K562 (cell line): ENCODE measurements at regions not wholly inside any gene's neighbourhood (a gene's known extent, or its start where the extent isn't known, plus 50 kb on each side); places are given as distances from the start of the nearest gene placed in this dataset.
A peak's percentile ranks its signal among the peaks of the same experiment; 100 is the strongest.

Experiments
- FOXJ3 ChIP-seq: sonication (generic); formaldehyde crosslinking; IDR thresholded peaks from 2 replicates; pipeline ENCODE4 v1.4.0; 2020; ENCODE audit warnings: mild to moderate bottlenecking, missing genetic modification reagents
- HINFP ChIP-seq: fragments of 450-650 bp; conservative IDR thresholded peaks from 2 replicates; pipeline ENCODE4 v1.6.1; 2016; ENCODE audit warnings: missing genetic modification characterization, low read depth, mild to moderate bottlenecking, control low read depth, missing compliant biosample characterization
- NBN ChIP-seq: fragments of 450-650 bp; IDR thresholded peaks from 2 replicates; pipeline ENCODE4 v1.6.1; 2016; ENCODE audit warnings: low read depth, mild to moderate bottlenecking
- REST ChIP-seq, 2 experiments: fragments of 450-650 bp; formaldehyde crosslinking in 1 of 2; IDR thresholded peaks; 2 replicates each; pipeline versions ENCODE4 v1.4.0 to v1.6.1; 2014 to 2020; ENCODE audit warnings: mild to moderate bottlenecking in 2 of 2, borderline replicate concordance in 1 of 2, low read depth in 1 of 2
- ZNF277 ChIP-seq: fragments of 250-450 bp; sonication (Bioruptor Pico); IDR thresholded peaks from 2 replicates; pipeline ENCODE4 v1.8.0; 2022; ENCODE audit warnings: inconsistent platforms, mild to moderate bottlenecking, moderate library complexity, borderline replicate concordance
- TF ChIP-seq, protein P1 (sequence below): sonication (generic); formaldehyde crosslinking; IDR thresholded peaks from 2 replicates; pipeline ENCODE4 v1.8.0; 2023; ENCODE audit warnings: mild to moderate bottlenecking, missing genetic modification reagents

- TF ChIP-seq, protein P1, sequence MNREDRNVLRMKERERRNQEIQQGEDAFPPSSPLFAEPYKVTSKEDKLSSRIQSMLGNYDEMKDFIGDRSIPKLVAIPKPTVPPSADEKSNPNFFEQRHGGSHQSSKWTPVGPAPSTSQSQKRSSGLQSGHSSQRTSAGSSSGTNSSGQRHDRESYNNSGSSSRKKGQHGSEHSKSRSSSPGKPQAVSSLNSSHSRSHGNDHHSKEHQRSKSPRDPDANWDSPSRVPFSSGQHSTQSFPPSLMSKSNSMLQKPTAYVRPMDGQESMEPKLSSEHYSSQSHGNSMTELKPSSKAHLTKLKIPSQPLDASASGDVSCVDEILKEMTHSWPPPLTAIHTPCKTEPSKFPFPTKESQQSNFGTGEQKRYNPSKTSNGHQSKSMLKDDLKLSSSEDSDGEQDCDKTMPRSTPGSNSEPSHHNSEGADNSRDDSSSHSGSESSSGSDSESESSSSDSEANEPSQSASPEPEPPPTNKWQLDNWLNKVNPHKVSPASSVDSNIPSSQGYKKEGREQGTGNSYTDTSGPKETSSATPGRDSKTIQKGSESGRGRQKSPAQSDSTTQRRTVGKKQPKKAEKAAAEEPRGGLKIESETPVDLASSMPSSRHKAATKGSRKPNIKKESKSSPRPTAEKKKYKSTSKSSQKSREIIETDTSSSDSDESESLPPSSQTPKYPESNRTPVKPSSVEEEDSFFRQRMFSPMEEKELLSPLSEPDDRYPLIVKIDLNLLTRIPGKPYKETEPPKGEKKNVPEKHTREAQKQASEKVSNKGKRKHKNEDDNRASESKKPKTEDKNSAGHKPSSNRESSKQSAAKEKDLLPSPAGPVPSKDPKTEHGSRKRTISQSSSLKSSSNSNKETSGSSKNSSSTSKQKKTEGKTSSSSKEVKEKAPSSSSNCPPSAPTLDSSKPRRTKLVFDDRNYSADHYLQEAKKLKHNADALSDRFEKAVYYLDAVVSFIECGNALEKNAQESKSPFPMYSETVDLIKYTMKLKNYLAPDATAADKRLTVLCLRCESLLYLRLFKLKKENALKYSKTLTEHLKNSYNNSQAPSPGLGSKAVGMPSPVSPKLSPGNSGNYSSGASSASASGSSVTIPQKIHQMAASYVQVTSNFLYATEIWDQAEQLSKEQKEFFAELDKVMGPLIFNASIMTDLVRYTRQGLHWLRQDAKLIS (CRISPR knock-in tag), result peak; percentile 100
- no peak for TF ChIP-seq NBN
- no peak for TF ChIP-seq ZNF277 (CRISPR knock-in tag)
- no peak for TF ChIP-seq FOXJ3 (CRISPR knock-in tag)
- TF ChIP-seq REST (IDR thresholded peaks at IDR 0.05; ENCODE audit: borderline replicate concordance), result peak; percentile 93
- TF ChIP-seq REST (CRISPR knock-in tag; IDR thresholded peaks at IDR 0.05; ENCODE audit: low read depth), result peak; percentile 89
- TF ChIP-seq HINFP (tag), result no peak
Observed at GRCh38 chr6:26156105-26156849, 69.0 kb downstream of the HFE start (continued).
